ENCODE measurements at regions not wholly inside any gene's neighbourhood (a gene's known extent, or its start where the extent isn't known, plus 50 kb on each side); places are given as distances from the start of the nearest gene placed in this dataset.

DNA sequence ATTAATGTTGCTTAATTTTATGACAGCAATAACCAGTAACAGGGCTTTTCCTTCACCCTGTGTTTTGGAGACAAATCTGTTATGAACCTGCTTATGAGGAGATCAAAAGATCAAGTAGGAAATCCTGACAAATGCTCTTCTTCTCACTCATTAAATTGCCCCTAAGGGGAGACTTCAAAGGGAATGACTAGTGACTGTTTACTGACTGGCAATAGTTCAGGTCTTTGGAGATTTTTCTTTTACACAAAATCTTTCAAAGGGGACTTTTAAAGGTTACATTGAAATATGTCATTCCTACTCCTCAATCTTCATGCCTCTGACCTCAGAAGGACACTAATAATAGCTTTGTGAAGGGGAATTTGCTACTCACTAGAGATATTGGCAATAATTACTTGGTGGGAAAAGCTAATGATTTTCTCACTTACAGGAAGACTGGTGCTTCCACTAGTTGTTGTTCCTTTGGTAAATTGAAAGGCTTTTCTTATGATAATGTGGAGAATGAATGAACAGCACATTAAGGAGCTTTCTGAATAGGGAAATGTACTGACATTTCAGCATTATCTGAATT, 292.9 kb upstream of the CA10 start:
- TF ChIP-seq POLR2A (IDR thresholded peaks at IDR 0.05): no peak
- TF ChIP-seq, protein P1, sequence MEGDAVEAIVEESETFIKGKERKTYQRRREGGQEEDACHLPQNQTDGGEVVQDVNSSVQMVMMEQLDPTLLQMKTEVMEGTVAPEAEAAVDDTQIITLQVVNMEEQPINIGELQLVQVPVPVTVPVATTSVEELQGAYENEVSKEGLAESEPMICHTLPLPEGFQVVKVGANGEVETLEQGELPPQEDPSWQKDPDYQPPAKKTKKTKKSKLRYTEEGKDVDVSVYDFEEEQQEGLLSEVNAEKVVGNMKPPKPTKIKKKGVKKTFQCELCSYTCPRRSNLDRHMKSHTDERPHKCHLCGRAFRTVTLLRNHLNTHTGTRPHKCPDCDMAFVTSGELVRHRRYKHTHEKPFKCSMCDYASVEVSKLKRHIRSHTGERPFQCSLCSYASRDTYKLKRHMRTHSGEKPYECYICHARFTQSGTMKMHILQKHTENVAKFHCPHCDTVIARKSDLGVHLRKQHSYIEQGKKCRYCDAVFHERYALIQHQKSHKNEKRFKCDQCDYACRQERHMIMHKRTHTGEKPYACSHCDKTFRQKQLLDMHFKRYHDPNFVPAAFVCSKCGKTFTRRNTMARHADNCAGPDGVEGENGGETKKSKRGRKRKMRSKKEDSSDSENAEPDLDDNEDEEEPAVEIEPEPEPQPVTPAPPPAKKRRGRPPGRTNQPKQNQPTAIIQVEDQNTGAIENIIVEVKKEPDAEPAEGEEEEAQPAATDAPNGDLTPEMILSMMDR (IDR thresholded peaks at IDR 0.05): no peak
- DNase-seq (no peak), ATAC-seq (no peak)
- intact Hi-C loops (cut with DNase I): no loop called here
- no peak overlapping the region for H3K27ac ChIP-seq
- no peaks in the 10 kb centered on the region for H3K9me3 ChIP-seq
- H3K27me3 ChIP-seq: peaks cover 0 to 6% of the 10 kb centered on the region in 2 donors
- H3K4me3 ChIP-seq: no peak overlapping the region
- no peaks in the 10 kb centered on the region for H3K36me3 ChIP-seq
- no peaks in the 10 kb centered on the region for H3K4me1 ChIP-seq

DNA sequence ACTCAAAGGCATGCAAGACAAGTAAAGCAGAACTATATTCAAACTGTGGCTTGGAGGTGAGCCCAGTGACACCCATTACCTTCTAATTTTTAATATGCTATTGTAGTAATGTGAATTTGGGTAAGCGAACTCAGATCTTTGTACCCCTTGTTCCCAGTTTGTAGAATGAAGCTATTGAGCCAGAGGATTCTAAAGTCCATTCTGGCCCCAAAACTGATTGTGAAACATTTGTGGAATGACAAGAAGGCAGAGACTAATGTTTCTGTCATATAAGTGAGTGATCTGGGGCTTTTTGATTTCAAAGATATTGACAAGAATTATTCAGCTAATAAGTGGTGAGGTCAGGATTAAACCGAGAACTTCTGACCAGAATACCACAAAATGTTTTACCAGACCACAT, 283.8 kb upstream of the CA10 start:
- 60% methylated on average over 2 of the region's 2 CpGs for WGBS (ENCODE audit: insufficient coverage, low coverage, low lambda C conversion rate, missing lambda C conversion rate)
- Histone ChIP-seq H3K9me3 (no peaks in the 10 kb centered on the region), H3K4me1 (no peaks in the 10 kb centered on the region), H3K36me3 (no peaks in the 10 kb centered on the region), H3K27ac (no peak overlapping the region), H3K4me3 (no peak overlapping the region), H3K27me3 (peaks cover 0 to 16% of the 10 kb centered on the region in 2 donors)
- intact Hi-C loops (cut with DNase I): no loop called here
- ATAC-seq: peak in 3 of 4 donors; percentile 35 to 61 (median 36)
- no peak for TF ChIP-seq POLR2A (IDR thresholded peaks at IDR 0.05)
- TF ChIP-seq, protein P1 (IDR thresholded peaks at IDR 0.05): no peak
- DNase-seq: no peak

DNA sequence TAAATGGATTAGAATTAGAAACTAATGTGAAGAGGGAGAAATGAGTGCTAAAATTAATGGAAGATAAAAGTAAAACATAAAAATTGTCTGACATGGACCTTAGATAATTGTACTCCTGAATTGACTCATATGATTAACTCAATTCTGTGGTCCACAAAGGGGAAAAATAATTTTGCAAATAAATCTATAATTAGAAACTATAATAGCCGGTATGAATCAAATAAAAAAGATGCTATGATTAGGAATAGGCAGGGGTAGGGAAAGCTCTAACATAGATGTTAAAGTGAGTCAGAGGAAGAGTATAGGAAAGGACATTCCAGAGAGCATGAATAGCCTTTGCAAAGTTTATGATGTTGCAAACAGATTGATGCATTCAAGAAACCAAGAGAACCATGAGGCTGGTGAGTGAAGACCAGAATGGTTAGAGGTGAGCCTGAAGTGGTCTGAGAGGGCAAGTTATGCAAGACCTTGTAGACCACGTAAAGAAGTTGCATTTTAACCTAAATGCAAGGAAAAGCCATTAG, 262.1 kb upstream of the CA10 start:
- H3K27me3 ChIP-seq: peaks cover 3 to 23% of the 10 kb centered on the region in 2 donors
- intact Hi-C loops (cut with DNase I): no loop called here
- H3K36me3 ChIP-seq: no peaks in the 10 kb centered on the region
- H3K27ac ChIP-seq: no peak overlapping the region
- TF ChIP-seq POLR2A (IDR thresholded peaks at IDR 0.05): no peak
- TF ChIP-seq, protein P1 (IDR thresholded peaks at IDR 0.05): no peak
- no peak overlapping the region for H3K4me3 ChIP-seq
- peaks cover 0 to 16% (median 4%) of the 10 kb centered on the region in 4 donors for H3K4me1 ChIP-seq
- no peak for ATAC-seq
- H3K9me3 ChIP-seq: peaks cover 0 to 5% (median 0%) of the 10 kb centered on the region in 4 donors
- WGBS (ENCODE audit: insufficient coverage, low coverage, low lambda C conversion rate, missing lambda C conversion rate): 35% methylated on average over 2 of the region's 2 CpGs
- no peak for DNase-seq

DNA sequence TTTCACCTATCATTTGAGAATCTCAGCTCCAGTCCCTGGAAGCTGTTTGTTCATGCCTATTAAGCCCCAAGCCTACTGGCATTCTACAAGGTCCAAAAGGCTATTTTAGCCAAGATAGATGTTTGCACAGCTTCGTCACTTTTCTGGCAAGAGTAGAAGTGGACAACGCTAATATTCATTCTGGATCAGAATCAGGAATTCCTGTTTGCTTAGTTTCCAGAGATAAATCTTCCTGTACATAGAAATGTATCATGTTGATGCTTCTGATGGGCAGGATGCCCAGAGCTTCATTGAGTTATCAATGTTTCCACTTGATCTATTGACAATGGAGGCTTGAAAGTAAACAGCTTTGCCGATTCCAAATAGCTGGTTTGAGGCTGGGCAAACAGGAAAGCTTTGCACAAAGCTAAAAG, 260.7 kb upstream of the CA10 start:
- TF ChIP-seq, protein P1 (IDR thresholded peaks at IDR 0.05): no peak
- TF ChIP-seq POLR2A (IDR thresholded peaks at IDR 0.05): no peak
- H3K9me3 ChIP-seq: peaks cover 0 to under 1% (median 0%) of the 10 kb centered on the region in 4 donors
- WGBS (ENCODE audit: insufficient coverage, low coverage, low lambda C conversion rate, missing lambda C conversion rate): 12% methylated on average over 3 of the region's 3 CpGs
- no peaks in the 10 kb centered on the region for H3K36me3 ChIP-seq
- DNase-seq (peak; percentile 57 to 88 (median 64)), ATAC-seq (peak; percentile 96 to 97 (median 96))
- intact Hi-C loops (cut with DNase I): no loop called here
- H3K27me3 ChIP-seq: peaks cover 3 to 21% of the 10 kb centered on the region in 2 donors
- H3K4me3 ChIP-seq: no peak overlapping the region
- no peak overlapping the region for H3K27ac ChIP-seq
- peaks cover 0 to 16% (median 4%) of the 10 kb centered on the region in 4 donors for H3K4me1 ChIP-seq
